ENCODE measurements at regions not wholly inside any gene's neighbourhood (a gene's known extent, or its start where the extent isn't known, plus 50 kb on each side); places are given as distances from the start of the nearest gene placed in this dataset.
"Not testable (repeated sequence)": the region's sequence is repeated elsewhere in the genome, so short reads cannot be mapped to it uniquely, and the experiment has no call there.

GRCh38 chr1:10867138-10867721, 70.8 kb upstream of the CASZ1 start:
- peak; percentile 39 to 47 for DNase-seq (ENCODE audit: low read depth in 2 of 2)

GRCh38 chr1:10867914-10868598, 71.6 kb upstream of the CASZ1 start:
- DNase-seq (ENCODE audit: low read depth in 2 of 2), result no peak

DNA sequence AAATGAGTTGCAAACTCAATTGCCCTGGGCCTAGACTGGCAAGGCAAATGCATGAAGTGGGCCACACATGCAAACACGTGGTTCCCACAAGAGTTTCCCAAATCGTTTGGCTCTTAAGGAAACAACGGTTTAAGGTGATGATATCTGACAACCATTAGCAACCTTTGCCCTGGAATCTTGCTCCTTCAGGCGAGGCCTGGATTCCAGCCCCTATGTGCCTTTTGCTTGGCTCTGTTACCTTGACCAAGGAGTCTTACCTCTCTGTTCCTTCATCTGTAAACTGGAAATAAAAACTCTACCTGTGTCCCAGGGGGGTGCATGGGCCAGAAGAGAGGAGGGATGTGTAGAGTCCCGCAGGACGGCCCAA, 72.1 kb upstream of the CASZ1 start:
- DNase-seq (ENCODE audit: low read depth in 2 of 2), result no peak

GRCh38 chr1:10869933-10870332, 73.5 kb upstream of the CASZ1 start:
- no peak for DNase-seq (ENCODE audit: low read depth in 2 of 2)

DNA sequence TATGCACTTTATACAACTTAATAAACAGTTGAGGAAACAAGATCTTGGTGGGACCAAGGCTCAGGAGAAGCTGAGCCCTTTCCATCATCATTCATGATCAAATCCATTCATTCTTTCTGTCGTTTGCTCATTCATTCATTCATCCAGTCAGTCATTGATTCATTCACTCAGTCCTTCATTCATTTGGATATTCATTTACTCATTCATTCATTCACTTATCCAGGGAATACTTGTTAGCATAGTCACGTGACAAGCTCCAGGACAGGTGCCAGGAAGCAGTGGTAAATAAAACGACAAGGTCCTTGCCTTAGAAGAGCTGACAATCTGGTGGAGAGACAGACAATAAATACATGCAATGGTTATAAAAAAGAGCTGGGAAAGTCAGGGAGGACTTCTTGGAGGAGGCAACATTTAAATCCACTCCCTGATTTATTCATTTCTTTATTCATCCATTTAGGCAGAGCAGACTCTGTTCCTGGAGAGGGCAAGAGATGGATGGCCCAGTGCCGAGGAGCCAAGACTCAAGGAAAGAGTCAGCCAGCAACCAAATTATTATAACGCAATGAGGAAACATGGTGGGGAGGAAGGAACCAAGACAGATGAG, 74.1 kb upstream of the CASZ1 start:
- DNase-seq (ENCODE audit: low read depth in 2 of 2), result no peak

DNA sequence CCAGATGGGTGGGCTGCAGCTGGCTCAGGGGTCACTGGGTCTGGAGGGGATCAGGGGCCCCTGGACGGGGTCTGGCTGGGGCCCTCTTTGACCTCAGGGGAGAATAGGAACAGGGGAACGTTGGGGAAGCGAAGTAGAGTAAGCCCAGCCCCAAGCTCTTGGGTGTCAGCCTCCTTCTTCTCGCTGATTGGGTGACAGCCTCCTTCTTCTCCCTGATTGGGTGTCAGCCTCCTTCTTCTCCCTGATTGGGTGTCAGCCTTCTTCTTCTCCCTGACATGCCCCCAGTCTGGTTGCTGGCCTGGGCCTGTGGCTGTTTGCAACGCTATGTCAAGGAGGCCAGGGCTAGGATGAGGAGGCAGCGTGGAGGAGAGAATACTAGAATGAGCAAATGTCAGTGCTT, 76.7 kb upstream of the CASZ1 start:
- DNase-seq (ENCODE audit: low read depth in 2 of 2), result no peak

DNA sequence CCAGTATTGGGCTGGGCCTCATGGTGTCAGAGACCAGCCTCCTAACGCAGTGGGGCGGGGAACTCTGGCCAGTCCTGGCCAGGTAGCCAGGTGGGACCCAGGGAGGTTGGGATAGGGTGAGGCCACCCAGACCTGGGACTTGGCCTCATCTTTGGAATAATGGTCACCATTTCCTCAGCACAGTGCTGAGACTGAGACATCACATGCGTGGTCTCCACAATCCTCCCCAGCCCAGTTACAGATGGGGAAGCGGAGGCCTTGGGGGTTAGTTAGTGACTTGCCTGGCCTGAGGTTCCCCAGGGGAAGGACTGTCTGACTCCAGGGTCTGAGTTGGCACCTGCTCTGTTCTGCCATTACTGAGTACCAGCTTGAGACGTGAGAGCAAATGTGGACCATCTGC, 77.9 kb upstream of the CASZ1 start:
- no peak for DNase-seq (ENCODE audit: low read depth in 2 of 2)

DNA sequence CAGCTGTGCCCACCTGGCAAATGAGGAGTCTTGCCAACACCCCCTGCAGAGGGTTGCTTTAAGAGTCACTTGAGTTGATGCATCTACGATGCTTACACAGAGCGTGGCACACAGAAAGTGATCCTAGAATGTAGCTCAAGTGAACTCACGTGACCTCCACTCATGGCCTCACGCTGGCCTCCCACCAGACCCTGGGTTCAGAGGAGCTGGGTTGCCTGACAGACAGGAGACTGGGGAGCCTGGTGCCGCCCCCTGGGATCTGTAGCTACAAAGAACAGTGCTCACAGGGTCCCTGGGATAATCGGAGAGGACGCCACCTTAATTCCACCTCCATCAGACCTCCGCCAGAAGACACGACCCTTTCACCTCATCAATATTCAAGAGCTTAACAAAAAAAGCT, 81.4 kb upstream of the CASZ1 start:
- DNase-seq (ENCODE audit: low read depth in 2 of 2), result no peak

DNA sequence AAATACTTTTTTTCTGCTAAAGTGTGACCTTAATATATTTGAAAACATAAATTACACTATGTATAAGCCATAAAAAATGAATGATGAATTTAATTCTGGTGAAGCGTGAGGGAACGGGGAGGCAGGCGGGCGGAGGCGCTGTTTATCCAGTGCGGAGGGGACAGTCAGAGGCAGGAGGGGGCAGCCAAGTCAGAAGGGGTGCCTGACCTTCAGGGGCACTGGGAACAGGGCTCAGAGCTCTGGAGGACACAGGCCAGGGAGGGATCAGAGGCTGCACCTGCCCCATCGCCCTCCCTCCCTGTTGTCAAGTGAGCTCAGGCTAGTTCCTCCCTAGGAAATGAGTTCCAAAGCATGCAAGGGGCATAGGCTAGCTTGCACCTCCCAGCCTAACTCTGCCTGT, 82.0 kb upstream of the CASZ1 start:
- DNase-seq (ENCODE audit: low read depth in 2 of 2), result no peak

DNA sequence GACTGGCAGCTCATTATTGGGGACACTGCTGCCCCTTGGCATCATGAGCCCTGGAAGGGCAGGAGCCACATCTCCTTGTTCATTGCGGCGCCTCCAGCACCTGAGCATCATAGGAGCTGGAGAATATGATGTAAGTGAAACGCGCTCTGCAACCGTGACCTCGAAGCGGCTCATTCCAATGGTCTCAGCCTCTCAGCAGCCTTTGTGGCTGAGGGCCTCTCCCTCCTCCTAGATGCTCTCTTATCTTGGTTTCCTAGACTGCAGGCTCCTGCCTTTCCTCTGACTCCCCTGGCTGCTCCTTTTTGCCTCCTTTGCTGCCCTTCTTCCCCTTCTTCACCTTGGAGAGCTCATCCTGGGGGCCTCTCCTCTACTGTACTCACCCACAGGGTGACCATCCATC, 83.6 kb upstream of the CASZ1 start:
- DNase-seq (ENCODE audit: low read depth in 2 of 2), result no peak

DNA sequence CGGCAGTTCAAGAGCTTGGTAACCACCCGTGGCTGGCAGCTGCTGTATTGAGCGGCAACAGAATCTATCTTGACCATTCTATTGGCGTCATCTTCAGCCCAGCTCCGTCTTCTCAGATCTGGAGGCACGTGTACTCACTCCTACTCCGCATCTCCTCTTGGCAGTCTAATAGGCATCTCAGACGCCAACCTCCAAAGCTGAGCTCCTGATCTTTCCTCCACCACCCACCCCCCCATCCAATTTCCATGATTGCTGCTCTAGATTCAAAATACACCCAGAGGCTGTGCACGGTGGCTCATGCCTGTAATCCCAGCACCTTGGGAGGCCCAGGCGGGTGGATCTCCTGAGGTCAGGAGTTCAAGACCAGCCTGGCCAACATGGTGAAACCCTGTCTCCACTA, 84.6 kb upstream of the CASZ1 start:
- no peak for DNase-seq (ENCODE audit: low read depth in 2 of 2)

- DNase-seq (ENCODE audit: low read depth in 2 of 2), result no peak
These were observed 85.6 kb upstream of the CASZ1 start for GRCh38 chr1:10882069-10882468.

DNA sequence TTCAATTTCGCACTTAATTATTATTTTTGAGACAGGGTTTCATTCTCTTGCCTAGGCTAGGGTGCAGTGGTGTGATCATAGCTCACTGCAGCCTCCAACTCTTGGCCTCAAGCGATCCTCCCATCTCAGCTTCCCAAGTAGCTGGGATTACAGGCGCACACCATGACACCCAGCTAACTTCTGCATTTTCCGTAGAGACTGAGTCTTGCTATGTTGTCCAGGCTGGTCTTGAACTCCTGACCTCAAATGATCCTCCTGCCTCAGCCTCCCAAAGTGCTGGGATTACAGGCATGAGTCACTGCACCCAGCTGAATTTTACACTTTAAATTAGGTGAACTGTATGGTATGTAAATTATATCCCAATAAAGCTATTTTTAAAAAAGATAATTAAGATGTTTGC, 90.6 kb upstream of the CASZ1 start:
- not testable (repeated sequence) for DNase-seq (ENCODE audit: low read depth in 2 of 2)

- DNase-seq (ENCODE audit: low read depth in 2 of 2), result no peak
These were observed 91.8 kb upstream of the CASZ1 start for GRCh38 chr1:10888291-10888690.

DNA sequence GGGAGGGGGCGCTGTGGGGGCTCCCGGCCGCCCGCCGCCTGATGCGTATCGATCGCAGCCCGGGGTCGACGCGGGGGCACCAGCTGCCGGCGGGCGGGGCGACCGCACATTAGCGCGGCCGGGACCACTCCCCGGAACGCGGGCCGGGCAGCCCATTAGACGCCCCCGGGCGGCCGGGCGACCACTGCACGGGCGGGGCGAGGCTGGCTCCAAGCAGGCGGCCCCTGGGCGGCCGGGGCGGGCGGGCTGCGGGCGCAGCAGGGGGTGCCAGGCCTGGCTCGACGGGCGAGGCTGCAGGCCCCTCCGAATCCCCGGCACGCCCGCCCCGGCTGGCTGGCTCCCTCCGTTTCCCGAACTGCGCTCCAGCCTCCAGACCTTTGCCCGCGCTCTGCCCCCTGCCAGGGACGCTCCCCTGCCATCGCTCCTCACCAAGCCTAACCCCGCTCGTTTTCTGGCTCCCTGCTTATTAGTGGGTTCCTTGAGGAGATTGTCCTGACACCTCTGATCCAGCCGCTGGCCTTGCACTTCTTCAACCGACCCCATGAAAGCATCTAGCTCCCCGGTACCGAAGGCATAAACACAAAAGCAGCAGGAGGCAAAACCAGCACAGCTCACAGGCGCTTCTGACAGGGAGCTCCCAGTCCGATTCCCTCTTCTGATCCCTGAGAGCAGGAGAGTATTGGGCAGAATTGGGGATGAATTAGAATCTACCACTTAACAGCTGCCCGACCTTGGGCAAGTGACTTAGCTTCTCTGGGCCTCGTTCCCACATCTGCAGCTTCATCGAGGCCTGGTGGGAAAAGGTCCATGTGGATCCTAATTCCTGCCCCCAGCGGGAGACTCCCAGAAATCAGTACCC, 92.6 kb upstream of the CASZ1 start:
- DNase-seq (ENCODE audit: low read depth in 2 of 2), result no peak

DNA sequence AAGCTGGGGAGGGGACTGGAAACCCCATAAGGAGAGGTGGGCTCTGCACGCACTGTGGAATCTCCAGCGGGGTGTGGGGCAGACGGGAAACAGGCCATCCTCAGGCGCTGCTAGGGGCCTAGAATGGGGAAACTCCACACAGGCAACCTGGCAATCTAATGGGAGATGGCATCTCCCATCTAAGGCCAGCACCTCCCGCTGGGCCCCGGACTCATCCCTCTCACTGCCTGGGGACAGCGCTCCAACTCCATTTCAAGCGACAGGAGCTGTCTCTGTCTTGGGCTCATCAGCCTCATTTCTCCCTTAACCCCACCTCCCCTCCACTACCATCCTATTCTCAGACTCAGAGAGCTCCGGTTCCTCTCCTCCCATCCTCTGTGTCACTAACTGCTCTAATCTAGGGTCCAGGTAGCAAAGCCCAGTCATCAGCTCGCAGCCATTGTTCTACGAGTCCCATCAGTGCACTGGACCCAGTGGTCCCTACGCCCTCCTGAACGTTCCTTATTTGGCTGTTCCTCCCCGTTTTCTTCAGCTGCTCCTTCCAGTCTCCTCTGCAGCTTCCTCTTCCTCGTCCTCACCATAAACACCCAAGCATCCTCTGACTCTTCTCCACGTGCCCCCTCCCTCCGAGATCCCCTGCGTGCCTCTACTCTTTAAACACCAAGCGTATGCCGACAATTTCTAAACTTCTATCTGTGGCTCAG, 93.4 kb upstream of the CASZ1 start:
- DNase-seq (ENCODE audit: low read depth in 2 of 2), result no peak

DNA sequence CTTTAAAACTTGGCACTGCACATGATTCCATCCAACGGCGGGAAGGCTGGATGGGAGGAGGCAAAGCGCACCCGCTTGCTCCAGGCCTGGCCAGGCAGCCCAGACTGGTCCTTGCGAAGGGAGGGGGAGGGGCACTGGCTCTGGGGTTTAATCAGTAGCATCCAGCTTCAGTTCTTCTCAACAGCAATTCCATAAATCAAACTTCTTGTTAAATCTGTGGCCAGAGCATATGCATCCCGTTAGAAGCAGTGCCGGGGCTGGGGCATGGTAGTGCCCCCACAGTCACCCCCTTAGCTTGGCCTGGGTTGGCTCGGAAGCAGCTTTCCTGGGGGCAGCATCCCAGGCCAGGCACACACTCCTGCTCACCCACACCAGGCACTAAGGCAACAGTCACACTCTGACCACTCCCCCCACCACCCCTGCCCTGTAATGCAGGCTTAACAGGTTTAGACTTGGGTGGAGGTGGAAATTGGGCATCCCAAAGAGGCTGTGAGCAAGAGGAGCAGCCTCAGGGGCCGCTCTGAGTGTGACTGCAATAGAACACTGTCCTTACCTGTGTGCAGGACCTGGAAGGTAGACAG, 94.1 kb upstream of the CASZ1 start:
- no peak for DNase-seq (ENCODE audit: low read depth in 2 of 2)

GRCh38 chr1:10891091-10891490, 94.6 kb upstream of the CASZ1 start:
- no peak for DNase-seq (ENCODE audit: low read depth in 2 of 2)

DNA sequence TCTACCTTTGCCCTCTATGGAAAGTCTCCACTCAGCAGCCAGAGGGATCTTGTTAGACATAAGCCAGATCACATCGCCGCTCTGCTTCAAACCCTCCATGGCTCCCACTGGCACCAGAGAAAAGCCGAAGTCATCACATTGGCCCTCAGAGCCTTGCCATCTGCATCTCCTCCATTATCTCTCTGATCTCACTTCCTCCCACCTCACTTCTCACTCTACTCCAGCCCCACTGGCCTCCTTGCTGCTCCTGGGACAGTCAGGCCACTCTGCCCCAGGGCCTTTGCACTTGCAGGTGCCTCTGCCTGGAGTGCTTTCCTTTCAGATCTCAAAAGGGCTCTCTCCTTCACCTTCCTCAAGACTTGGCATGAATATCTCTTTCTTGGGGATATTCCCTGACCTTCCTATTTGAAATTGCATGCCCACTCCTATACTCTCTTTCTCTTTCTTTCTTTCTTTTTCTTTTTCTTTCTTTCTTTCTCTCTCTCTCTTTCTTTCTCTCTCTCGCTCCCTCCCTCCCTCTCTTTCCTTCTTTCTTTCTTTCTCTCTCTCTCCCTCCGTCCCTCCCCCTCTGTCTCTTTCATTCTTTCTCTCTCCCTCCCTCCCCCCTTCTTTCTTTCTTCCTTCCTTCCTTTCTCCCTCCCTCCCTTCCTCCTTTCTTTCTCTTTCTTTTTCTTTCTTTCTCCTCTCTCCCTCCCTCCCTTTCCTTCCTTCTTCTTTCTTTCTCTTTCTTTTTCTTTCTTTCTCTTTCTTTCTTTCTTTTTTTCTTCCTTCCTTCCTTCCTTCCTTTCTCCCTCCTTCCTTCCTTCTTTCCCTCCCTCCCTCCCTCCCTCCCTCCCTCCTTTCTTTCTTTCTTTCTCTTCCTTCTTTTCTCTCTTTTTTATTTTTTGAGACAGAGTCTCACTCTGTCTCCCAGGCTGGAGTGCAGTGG, 96.0 kb upstream of the CASZ1 start:
- no peak for DNase-seq (ENCODE audit: low read depth in 2 of 2)

DNA sequence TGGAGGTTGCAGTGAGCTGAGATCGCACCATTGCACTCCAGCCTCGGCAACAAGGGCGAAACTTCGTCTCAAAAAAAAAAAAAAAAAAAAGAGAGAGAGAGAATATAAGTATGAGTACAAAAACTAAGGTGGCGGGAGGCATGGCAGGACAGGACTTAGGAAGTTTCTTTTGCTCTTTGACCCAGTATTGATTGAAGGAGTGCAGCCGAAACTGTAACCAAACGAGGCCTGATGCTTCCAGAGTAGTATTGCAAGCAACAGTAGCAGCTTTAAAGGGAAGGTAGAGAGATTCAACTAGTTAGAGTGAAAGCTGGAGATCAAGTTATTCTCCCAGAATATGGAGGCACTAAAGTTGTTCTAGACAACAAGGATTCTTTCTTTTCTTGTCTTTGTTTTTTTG, 99.2 kb upstream of the CASZ1 start:
- no peak for DNase-seq (ENCODE audit: low read depth in 2 of 2)

DNA sequence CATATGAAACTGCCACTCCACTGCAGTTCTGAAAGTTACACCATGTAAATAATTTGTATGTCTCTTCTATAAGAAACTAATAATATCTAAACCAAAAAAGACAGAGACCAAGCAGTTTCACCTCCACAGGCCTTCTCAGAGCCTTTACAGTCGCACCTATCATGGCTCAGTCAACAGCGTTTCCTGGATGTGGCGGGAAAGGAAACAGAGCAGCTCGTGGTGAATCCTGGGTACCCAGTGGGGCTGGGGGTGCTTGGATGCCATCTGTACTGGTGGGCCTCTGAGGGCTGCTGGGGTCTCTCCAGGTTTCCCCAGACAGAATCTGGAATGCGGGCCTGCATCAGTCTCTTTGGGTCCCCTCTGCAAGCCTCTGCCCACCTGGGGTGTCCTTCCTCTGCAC, 100.2 kb upstream of the CASZ1 start:
- no peak for DNase-seq (ENCODE audit: low read depth in 2 of 2)
